SU-DHL-6 (cell line): ENCODE measurements at regions not wholly inside any gene's neighbourhood (a gene's known extent, or its start where the extent isn't known, plus 50 kb on each side); places are given as distances from the start of the nearest gene placed in this dataset.

Source experiments
- H2AFZ ChIP-seq: fragments of 200-600 bp; sonication (generic); 2 replicates; pipeline ENCODE4 v1.6.1; 2014; ENCODE audit warnings: low read depth, mild to moderate bottlenecking, moderate library complexity, mixed read lengths, antibody characterized with exemption, low read length; ENCODE audit not compliant: severe bottlenecking
- H3F3A ChIP-seq: fragments of 200-600 bp; shearing (Covaris generic); 2 replicates; pipeline ENCODE4 v1.6.0; 2016; ENCODE audit warnings: antibody characterized with exemption, mild to moderate bottlenecking; ENCODE audit not compliant: insufficient read depth
- H3K27ac ChIP-seq: fragments of 200-600 bp; sonication (generic); 2 replicates; pipeline ENCODE4 v1.5.1; 2016; ENCODE audit warnings: low read depth, mild to moderate bottlenecking, low read length, moderate library complexity, mixed read lengths
- H3K27me3 ChIP-seq: fragments of 200-600 bp; sonication (generic), shearing (Covaris generic); 2 replicates; pipeline ENCODE4 v1.6.0; 2014; ENCODE audit warnings: mild to moderate bottlenecking, low read length
- H3K36me3 ChIP-seq: fragments of 200-600 bp; sonication (generic); 2 replicates; pipeline ENCODE4 v1.6.1; 2014; ENCODE audit warnings: mild to moderate bottlenecking, low read length, mixed read lengths
- H3K4me2 ChIP-seq: fragments of 300-600, 200-600 bp; shearing (Covaris generic), sonication (generic); 2 replicates; pipeline ENCODE4 v1.6.0; 2014; ENCODE audit warnings: low read length, low read depth, mild to moderate bottlenecking; ENCODE audit not compliant: poor library complexity, severe bottlenecking
- H3K4me3 ChIP-seq: fragments of 200-600 bp; sonication (generic); 2 replicates; pipeline ENCODE4 v1.5.1; 2014; ENCODE audit warnings: antibody characterized with exemption, low read length, mild to moderate bottlenecking, mixed read lengths; ENCODE audit not compliant: insufficient read depth, poor library complexity, severe bottlenecking
- H3K79me2 ChIP-seq: fragments of 200-600 bp; sonication (generic); 2 replicates; pipeline ENCODE4 v1.6.1; 2014; ENCODE audit warnings: mild to moderate bottlenecking, low read length, moderate library complexity; ENCODE audit not compliant: insufficient read depth
- H3K9ac ChIP-seq: fragments of 200-600 bp; sonication (generic); 2 replicates; pipeline ENCODE4 v1.7.0; 2014; ENCODE audit warnings: mild to moderate bottlenecking, low read length
- H3K9me2 ChIP-seq: fragments of 200-600 bp; sonication (generic); replicated peaks from 2 replicates; pipeline ENCODE4 v1.6.1; 2014; ENCODE audit warnings: low read length; ENCODE audit not compliant: insufficient read depth
- H3K9me3 ChIP-seq: fragments of 200-600 bp; sonication (generic); 2 replicates; pipeline ENCODE4 v1.6.1; 2014; ENCODE audit warnings: low read length, mixed read lengths; ENCODE audit not compliant: insufficient read depth
- H4K20me1 ChIP-seq: fragments of 200-600 bp; sonication (generic); 2 replicates; pipeline ENCODE4 v1.6.1; 2014; ENCODE audit warnings: low read depth, mild to moderate bottlenecking, antibody characterized with exemption, low read length, moderate library complexity, mixed read lengths
- EZH2phosphoT487 ChIP-seq: fragments of 200-600 bp; sonication (generic), shearing (Covaris generic); conservative IDR thresholded peaks from 2 replicates; pipeline ENCODE4 v1.6.1; 2018; ENCODE audit warnings: mild to moderate bottlenecking, antibody characterized with exemption, low read length, moderate library complexity, mixed read lengths
- TF ChIP-seq, protein P1 (sequence below): fragments of 200-600 bp; sonication (generic); IDR thresholded peaks from one replicate; pipeline ENCODE4 v1.5.1; 2017; ENCODE audit warnings: antibody characterized with exemption, mild to moderate bottlenecking, low read length, moderate library complexity; ENCODE audit not compliant: insufficient read depth, poor library complexity, severe bottlenecking

DNA sequence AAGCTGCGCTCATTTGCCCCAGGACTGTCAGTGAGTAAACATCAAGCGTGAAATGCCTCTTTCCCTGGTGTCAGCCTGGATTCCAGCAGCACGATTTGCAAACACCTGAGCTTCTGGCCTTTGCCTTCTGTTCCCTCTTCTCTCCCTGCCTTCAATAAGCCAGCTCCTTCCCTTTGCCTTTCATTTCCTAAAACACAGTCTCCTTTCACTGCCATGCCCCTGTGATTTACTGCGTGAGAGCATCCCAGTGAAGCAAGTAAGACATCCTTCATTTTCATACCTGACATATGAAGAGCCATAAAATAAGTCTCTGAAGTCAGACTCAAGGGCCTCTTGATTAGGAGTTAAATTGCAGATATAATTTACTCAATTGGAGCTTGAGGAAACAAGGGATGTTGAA is 681.8 kb downstream of the TYW1 start:
- TF ChIP-seq, protein P1, sequence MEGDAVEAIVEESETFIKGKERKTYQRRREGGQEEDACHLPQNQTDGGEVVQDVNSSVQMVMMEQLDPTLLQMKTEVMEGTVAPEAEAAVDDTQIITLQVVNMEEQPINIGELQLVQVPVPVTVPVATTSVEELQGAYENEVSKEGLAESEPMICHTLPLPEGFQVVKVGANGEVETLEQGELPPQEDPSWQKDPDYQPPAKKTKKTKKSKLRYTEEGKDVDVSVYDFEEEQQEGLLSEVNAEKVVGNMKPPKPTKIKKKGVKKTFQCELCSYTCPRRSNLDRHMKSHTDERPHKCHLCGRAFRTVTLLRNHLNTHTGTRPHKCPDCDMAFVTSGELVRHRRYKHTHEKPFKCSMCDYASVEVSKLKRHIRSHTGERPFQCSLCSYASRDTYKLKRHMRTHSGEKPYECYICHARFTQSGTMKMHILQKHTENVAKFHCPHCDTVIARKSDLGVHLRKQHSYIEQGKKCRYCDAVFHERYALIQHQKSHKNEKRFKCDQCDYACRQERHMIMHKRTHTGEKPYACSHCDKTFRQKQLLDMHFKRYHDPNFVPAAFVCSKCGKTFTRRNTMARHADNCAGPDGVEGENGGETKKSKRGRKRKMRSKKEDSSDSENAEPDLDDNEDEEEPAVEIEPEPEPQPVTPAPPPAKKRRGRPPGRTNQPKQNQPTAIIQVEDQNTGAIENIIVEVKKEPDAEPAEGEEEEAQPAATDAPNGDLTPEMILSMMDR = no peak
- TF ChIP-seq EZH2phosphoT487 = no peak
- H4K20me1 ChIP-seq = no peaks in the 10 kb centered on the region
- H2AFZ ChIP-seq = no peak overlapping the region
- no peak overlapping the region for H3K27ac ChIP-seq
- H3K79me2 ChIP-seq = no peaks in the 10 kb centered on the region
- H3K27me3 ChIP-seq = no peaks in the 10 kb centered on the region
- H3F3A ChIP-seq = no peaks in the 10 kb centered on the region
- no peaks in the 10 kb centered on the region for H3K9me2 ChIP-seq
- no peak overlapping the region for H3K9ac ChIP-seq
- H3K36me3 ChIP-seq = no peaks in the 10 kb centered on the region
- H3K4me3 ChIP-seq = no peak overlapping the region
- H3K4me2 ChIP-seq = no peak overlapping the region
- H3K9me3 ChIP-seq = peaks cover 5% of the 10 kb centered on the region; the same call in 1 of the 2 replicates

DNA sequence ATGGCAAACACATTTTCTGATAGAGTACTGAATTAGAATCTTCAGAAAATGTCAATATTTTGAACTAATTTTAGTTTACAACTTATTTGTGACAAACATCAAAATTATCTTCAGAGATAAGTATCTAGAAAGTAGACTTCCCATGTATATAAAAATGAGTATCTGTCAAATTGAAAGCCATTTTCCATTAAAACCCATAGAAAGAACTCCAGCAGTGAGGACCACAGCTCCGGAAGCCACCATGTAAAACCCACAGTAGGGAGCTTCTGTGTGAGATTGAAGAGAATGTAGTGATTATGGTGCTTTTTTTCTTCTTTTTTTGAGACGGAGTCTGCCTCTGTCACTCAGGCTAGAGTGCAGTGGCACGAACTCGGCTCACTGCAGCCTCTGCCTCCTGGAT is 687.0 kb downstream of the TYW1 start:
- TF ChIP-seq, protein P1 = no peak
- TF ChIP-seq EZH2phosphoT487 = no peak
- Histone ChIP-seq H3K36me3 (no peaks in the 10 kb centered on the region), H3K4me2 (no peak overlapping the region), H2AFZ (no peak overlapping the region), H3K9ac (no peak overlapping the region), H3K79me2 (no peaks in the 10 kb centered on the region), H3K9me3 (no peaks in the 10 kb centered on the region), H3F3A (no peaks in the 10 kb centered on the region), H3K9me2 (no peaks in the 10 kb centered on the region), H4K20me1 (no peaks in the 10 kb centered on the region), H3K27ac (no peak overlapping the region), H3K27me3 (no peaks in the 10 kb centered on the region), H3K4me3 (no peak overlapping the region)

DNA sequence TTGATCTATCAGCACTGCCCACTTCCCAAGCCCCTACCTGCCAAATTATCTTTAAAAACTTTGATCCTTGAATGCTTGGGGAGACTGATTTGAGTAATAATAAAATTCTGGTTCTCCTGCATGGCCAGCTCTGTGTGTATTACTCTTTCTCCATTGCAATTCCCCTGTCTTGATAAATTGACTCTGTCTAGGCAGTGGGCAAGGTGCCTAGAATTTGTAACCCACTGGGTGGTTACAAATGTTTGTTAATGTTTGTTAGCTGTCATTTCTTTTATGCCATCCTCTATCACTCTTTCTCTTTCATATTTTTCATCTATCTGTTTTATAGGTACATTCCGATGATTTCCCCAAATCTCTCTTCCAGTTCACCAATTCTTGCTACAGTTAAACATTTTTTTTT is 694.1 kb downstream of the TYW1 start:
- Histone ChIP-seq H3F3A (no peaks in the 10 kb centered on the region), H3K4me3 (no peak overlapping the region), H3K4me2 (no peak overlapping the region), H3K79me2 (no peaks in the 10 kb centered on the region), H3K9ac (no peak overlapping the region), H3K9me3 (no peaks in the 10 kb centered on the region), H2AFZ (no peak overlapping the region), H3K36me3 (no peaks in the 10 kb centered on the region), H4K20me1 (no peaks in the 10 kb centered on the region), H3K27me3 (no peaks in the 10 kb centered on the region), H3K9me2 (no peaks in the 10 kb centered on the region), H3K27ac (no peak overlapping the region)
- no peak for TF ChIP-seq EZH2phosphoT487
- TF ChIP-seq, protein P1 = no peak
